ENCODE measurements at regions not wholly inside any gene's neighbourhood (a gene's known extent, or its start where the extent isn't known, plus 50 kb on each side); places are given as distances from the start of the nearest gene placed in this dataset.

- TF ChIP-seq CTCF (IDR thresholded peaks at IDR 0.05; ENCODE audit: low read depth, low read length): no peak
- no peak overlapping the region for H3K4me3 ChIP-seq (ENCODE audit: low read depth, low read length)
These were observed 228.9 kb downstream of the PMP22 start for GRCh38 chr17:15036238-15036637.

- no peak for TF ChIP-seq CTCF (IDR thresholded peaks at IDR 0.05; ENCODE audit: low read depth, low read length)
- H3K4me3 ChIP-seq (ENCODE audit: low read depth, low read length): no peak overlapping the region
These were observed 233.2 kb downstream of the PMP22 start for GRCh38 chr17:15031975-15032374.

- no peak overlapping the region for H3K4me3 ChIP-seq (ENCODE audit: low read depth, low read length)
These were observed 235.7 kb downstream of the PMP22 start for GRCh38 chr17:15029469-15029868.

GRCh38 chr17:15027853-15028252 lies 237.3 kb downstream of the PMP22 start:
- no peak overlapping the region for H3K4me3 ChIP-seq (ENCODE audit: low read depth, low read length)
- no peak for TF ChIP-seq CTCF (IDR thresholded peaks at IDR 0.05; ENCODE audit: low read depth, low read length)

More at GRCh38 chr17:15029469-15029868, 235.7 kb downstream of the PMP22 start:
- no peak for TF ChIP-seq CTCF (IDR thresholded peaks at IDR 0.05; ENCODE audit: low read depth, low read length)

- no peak overlapping the region for H3K4me3 ChIP-seq (ENCODE audit: low read depth, low read length)
- TF ChIP-seq CTCF (IDR thresholded peaks at IDR 0.05; ENCODE audit: low read depth, low read length): no peak
These were observed 239.0 kb downstream of the PMP22 start for GRCh38 chr17:15026088-15026487.

GRCh38 chr17:15023589-15024336 lies 241.4 kb downstream of the PMP22 start:
- no peak overlapping the region for H3K4me3 ChIP-seq (ENCODE audit: low read depth, low read length)
- TF ChIP-seq CTCF (IDR thresholded peaks at IDR 0.05; ENCODE audit: low read depth, low read length): no peak

GRCh38 chr17:15019158-15019557 lies 246.0 kb downstream of the PMP22 start:
- TF ChIP-seq CTCF (IDR thresholded peaks at IDR 0.05; ENCODE audit: low read depth, low read length): no peak
- no peak overlapping the region for H3K4me3 ChIP-seq (ENCODE audit: low read depth, low read length)
